GM21619 (cell line): ENCODE measurements at regions not wholly inside any gene's neighbourhood (a gene's known extent, or its start where the extent isn't known, plus 50 kb on each side); places are given as distances from the start of the nearest gene placed in this dataset.
A peak's percentile ranks its signal among the peaks of the same experiment; 100 is the strongest.

Experiments
- ATAC-seq: cut with Tn5 transposase; IDR thresholded peaks from one replicate; pipeline ENCODE4 v1.9.1; 2021; ENCODE audit not compliant: unreplicated experiment

- ATAC-seq: no peak
Observed at GRCh38 chr6:132972254-132972653, 157.9 kb downstream of the RPS12 start.

DNA sequence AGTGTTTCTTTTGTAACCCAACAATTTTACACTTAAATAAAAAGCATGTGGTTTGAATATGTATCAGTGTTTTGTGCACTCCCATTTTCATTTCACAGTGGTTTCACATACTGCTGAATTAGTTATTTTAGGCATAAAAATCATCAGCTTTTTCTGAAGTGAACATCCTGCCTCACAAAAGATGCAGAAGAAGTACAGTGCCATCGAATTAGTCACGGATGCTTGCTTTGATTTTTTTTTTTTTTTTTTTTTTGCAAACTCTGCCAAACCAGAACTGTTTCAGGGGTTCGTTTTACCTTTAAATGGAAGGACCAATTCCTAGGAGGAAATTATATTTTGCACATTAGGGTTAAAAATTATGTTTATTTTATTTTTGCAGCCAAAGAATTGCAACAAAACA is 158.6 kb downstream of the RPS12 start:
- no peak for ATAC-seq

GRCh38 chr6:132973514-132973993 is 159.2 kb downstream of the RPS12 start:
- no peak for ATAC-seq

DNA sequence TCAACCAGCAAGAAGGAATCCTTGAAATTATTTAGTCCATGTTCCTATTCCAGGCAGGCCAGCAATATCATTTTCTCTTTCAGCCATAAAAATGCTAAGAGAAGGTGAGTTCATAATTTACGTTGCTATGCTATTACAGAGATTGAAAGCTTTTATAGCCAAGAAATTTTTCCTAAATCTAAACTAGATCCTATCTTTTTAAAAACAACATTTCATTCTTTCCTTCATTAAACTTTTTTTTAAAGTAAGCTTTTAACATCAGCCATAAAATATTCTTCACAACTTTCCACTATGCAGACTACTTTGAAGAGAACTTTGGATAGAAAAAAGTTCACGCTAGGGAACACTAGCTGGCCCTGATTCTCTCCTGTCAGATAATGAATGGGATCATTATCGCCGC is 159.8 kb downstream of the RPS12 start:
- no peak for ATAC-seq

GRCh38 chr6:132977413-132977812 is 163.0 kb downstream of the RPS12 start:
- no peak for ATAC-seq

DNA sequence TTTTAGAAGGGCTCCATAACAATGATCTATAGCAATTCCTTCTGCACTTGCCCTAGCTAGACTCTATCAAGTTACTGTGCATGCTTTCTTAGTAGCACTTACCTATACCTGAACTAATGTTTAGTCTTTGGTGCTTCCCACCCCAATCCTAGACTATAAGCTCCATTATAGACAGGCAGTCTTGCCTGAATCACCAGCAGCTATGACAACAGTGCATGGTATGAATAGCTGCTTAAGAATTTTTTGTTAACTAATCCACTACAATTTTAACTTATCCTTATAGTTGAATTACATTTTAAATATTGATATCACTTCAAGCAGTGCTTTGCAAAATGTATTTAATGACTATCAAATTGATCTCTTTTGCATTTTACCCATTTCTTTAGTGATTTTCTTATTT is 164.3 kb downstream of the RPS12 start:
- ATAC-seq: no peak

DNA sequence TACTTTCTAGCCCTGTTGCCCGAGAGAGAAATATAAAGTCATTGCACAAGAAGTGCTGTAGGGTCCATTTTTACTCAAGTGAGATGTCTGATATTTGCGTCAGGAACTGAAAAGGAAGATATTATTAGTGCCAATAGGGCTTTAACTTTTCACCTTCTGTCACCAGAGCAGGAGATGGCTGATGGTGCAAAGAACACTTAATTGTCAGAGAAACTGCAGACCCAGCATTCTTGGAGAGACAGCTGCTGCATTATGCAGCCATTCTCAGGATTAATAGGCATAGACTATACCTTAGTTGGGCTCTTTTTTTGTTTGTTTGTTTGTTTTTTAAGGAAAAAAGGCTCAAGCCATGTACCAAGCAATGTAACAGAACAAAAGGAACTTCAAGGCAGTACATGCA is 179.4 kb downstream of the RPS12 start:
- no peak for ATAC-seq

DNA sequence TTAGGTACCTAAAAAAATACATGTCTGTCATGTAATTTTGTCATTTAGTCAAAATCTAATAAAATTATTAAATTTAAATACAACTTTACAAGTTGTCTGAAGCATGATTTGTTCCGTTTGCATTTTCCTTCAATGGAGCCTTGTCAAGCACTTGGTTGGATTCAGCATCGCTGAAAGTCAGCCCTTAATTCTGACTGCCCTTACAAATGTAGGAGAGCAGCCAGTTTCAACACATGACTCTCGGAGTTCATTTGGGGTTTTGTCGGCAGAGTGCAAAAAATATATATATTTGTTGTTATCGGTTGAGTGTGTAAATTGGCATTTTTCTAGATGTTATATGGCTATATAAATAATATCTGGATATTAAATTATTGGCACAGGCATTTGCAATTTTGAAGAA is 180.6 kb downstream of the RPS12 start:
- ATAC-seq: no peak

- no peak for ATAC-seq
Observed at GRCh38 chr6:132995432-132995831, 181.1 kb downstream of the RPS12 start.

DNA sequence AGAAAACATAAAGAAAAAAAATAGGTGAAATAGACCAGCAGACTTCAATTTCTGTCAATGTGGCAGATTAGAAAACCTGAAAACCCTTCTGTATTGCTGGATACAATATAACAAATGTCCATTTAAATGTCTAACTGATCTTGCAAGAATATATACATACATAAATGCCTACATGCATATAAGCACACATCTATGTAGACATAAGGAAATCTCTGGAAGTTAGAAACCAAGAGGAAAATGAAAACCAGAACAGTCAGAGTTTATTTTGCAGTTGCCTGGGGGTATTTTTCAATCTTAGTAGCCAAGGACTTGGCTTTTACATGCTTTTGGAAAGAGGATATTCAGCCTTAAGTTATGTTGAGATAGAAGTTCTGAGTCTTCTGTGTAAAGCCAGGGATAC is 184.0 kb downstream of the RPS12 start:
- no peak for ATAC-seq

GRCh38 chr6:133001040-133001565 is 186.7 kb downstream of the RPS12 start:
- ATAC-seq: peak; percentile 51

- no peak for ATAC-seq
Observed at GRCh38 chr6:133004304-133004884, 190.0 kb downstream of the RPS12 start.

DNA sequence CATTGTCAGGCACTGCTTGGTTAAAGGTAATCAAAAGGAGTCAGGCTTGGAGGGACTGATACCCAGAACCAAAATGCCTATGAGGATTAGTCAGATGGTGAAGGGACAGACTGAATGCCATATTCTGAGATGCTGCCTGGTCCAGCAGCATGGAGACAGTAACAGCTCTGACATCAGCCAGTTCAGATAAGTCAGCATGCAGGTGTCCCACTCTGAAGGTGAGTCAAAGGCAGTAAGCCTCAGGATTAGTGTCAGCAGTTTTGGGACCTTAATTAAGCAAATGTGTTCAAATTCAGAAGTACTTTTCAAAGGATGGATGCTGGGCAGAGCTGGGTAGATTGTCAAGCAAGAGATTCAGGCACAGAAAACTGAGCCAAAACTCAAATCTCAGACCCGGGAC is 198.4 kb downstream of the RPS12 start:
- no peak for ATAC-seq

DNA sequence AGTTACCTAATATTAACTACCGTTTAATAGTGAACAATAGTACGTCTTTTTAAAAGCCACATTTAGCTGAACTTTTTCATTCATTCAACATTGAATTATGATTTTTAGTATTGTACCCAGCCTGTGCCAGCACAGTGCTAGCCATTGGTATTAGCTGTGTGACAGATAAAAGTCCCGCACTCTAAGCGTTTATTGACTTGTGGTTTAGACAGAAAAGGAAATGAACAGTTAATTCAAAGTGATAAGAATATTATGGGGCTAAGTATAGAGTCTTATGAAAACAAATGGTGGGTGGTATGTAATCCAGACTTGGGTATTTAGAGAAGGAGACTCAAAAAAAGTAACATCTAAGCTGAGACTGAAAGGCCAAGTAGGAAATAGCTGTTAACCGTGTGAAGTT is 202.3 kb downstream of the RPS12 start:
- no peak for ATAC-seq

DNA sequence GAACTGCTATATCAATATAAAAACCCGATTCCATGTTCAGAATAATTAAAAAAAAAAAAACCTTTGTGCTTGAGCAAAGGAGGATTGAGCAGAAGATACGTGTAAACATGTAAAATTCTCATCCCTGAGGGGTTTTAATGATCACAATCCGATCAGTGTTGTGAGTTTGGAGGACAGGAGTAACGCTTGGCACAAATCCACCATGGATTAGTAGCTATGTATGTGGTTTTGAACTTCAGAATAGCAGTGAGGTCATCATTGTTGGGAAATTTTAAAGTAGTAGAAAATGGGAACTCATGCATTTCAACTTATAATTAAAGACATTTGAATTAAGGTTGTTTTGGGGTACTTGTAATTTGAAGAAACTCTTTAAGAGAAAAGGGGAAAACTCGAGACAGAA is 203.2 kb downstream of the RPS12 start:
- ATAC-seq: no peak

GRCh38 chr6:133026705-133027104 is 212.3 kb downstream of the RPS12 start:
- ATAC-seq: no peak

GRCh38 chr6:133033263-133033662 is 207.9 kb upstream of the EYA4 start:
- ATAC-seq: no peak

- no peak for ATAC-seq
Observed at GRCh38 chr6:133034509-133035206, 206.5 kb upstream of the EYA4 start.

DNA sequence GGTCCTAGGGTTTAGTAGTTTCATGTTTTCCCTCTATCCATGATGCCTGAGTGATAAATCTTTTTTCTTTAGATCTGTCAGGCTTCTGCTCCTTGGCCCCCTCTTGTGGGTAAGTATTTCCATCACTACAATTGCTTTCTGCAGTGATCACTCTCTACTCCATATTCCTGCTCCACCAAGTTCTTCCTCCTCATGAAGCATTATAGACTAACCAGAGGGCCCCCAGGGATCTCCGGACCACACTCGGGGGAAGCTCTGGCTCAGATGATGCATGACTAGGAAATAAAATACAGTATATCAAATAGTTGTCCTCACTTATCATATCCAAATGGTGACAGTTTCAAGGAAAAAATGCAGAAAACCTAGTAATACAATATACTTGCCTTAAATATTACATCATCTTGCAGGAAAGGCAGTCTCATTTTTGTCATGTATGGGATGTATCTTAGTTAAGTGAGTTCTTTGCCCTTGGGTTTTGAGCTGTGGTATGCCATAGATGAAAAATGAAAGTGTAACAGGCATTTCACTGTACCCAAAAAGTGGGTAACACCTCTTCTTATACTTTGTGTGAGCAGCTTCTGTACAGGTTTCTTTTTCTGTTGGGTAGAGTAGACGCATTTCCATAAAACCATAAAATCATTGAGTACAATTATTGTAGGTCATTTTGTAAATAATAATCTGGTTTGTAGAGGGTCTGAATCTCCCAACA is 200.9 kb upstream of the EYA4 start:
- ATAC-seq: no peak

GRCh38 chr6:133040803-133041419 is 200.2 kb upstream of the EYA4 start:
- ATAC-seq: no peak

DNA sequence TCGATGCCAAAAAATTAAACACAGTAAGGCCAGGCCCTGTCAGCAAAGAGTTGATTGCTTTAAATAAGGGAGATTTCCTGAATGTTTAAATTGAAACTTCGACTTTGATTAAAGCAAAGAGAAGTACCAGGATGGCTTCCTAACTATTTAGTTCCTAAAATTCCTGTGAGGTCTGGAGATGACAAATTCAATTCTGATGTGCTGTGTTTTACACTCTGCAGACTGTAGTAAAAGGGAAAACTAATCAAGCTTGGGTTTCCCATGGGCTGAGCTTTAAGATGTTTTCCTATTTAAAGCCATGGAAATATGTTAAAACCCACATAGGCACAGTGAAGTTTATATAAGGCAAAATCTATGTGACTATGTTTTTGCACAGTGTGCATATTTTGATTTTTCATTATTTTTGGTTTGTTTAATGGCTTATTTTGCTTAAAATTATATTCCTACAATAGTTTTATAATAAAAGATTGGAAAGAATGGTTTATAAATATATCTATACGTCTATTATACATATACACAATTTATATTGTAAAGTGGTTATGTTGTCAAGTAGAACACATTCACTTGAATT is 198.5 kb upstream of the EYA4 start:
- no peak for ATAC-seq
